ENCODE measurements at regions not wholly inside any gene's neighbourhood (a gene's known extent, or its start where the extent isn't known, plus 50 kb on each side); places are given as distances from the start of the nearest gene placed in this dataset.

DNA sequence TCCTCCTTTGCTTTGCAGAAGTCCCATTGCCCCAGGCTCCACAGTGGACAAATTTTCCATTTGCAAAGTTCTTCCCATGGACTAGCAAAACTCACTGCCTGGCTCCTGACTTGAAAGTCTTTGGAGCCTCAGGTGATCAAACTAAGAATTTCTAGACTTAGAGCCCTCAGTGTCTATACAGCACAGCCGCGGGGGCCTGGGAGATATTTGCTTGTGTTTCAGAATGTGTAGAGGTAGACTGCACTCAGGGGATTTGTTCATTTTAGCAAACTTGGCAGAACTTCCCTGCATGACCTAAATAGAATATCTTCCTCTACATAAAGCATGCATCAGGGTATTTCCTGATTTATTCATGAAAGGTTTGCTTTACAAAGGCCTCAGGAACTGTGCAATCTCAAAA lies 384.2 kb upstream of the ZNF462 start:
- no peak for TF ChIP-seq CEBPB (IDR thresholded peaks at IDR 0.05)
- no peak for TF ChIP-seq FOXM1 (IDR thresholded peaks at IDR 0.05; ENCODE audit: borderline replicate concordance, low read depth)
- TF ChIP-seq YY1 (IDR thresholded peaks at IDR 0.05; ENCODE audit: low read depth): no peak
- no peak for TF ChIP-seq RAD21 (IDR thresholded peaks at IDR 0.05; ENCODE audit: low read depth)

GRCh38 chr9:106479679-106480078 lies 383.3 kb upstream of the ZNF462 start:
- no peak for TF ChIP-seq FOXM1 (IDR thresholded peaks at IDR 0.05; ENCODE audit: borderline replicate concordance, low read depth)
- no peak for TF ChIP-seq TEAD4 (IDR thresholded peaks at IDR 0.05)
- no peak for TF ChIP-seq TCF12 (IDR thresholded peaks at IDR 0.05; ENCODE audit: low read depth)

DNA sequence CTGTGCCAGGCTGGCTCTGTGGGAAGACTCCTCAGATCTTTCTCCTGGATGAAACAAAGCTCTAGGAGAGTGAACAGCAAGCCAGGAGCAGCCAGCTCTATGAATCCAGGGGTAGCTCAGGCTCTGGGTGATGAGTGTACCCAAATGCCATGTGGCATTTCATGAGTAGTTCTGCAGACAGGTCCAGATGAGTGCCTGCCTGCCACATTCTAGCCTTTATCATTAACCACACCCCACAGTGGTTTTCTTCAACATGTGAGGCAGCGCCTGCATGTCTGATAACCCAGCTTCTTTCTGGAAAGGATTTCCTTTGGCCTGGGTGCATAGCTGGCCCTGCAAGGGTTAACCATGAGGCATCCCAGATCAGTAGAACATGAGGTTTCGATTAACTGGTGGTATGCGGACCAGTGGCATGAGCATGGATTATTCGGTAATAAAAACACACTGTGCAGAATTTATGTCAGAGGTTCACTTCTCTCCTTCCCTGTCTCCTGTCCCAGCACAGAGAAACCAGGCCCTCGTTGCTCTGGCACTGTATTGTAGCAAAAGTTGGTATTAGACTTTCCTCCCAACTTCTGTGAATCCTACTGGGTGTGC lies 381.9 kb upstream of the ZNF462 start:
- TF ChIP-seq FOXM1 (IDR thresholded peaks at IDR 0.05; ENCODE audit: borderline replicate concordance, low read depth): no peak
- TF ChIP-seq ZBTB7A (IDR thresholded peaks at IDR 0.05; ENCODE audit: low read depth): no peak
- TF ChIP-seq TAF1 (IDR thresholded peaks at IDR 0.05; ENCODE audit: low read depth): no peak
- no peak for TF ChIP-seq REST (IDR thresholded peaks at IDR 0.05; ENCODE audit: low read depth)

GRCh38 chr9:106482733-106483132 lies 380.2 kb upstream of the ZNF462 start:
- TF ChIP-seq, protein P1, sequence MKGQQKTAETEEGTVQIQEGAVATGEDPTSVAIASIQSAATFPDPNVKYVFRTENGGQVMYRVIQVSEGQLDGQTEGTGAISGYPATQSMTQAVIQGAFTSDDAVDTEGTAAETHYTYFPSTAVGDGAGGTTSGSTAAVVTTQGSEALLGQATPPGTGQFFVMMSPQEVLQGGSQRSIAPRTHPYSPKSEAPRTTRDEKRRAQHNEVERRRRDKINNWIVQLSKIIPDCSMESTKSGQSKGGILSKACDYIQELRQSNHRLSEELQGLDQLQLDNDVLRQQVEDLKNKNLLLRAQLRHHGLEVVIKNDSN (IDR thresholded peaks at IDR 0.05): no peak
- TF ChIP-seq EP300 (IDR thresholded peaks at IDR 0.05; ENCODE audit: borderline replicate concordance): no peak
- TF ChIP-seq TCF12 (IDR thresholded peaks at IDR 0.05; ENCODE audit: low read depth): no peak
- TF ChIP-seq, protein P2, sequence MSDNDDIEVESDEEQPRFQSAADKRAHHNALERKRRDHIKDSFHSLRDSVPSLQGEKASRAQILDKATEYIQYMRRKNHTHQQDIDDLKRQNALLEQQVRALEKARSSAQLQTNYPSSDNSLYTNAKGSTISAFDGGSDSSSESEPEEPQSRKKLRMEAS (IDR thresholded peaks at IDR 0.05): no peak
- TF ChIP-seq CREB1 (IDR thresholded peaks at IDR 0.05; ENCODE audit: low read depth): no peak
- no peak for TF ChIP-seq YY1 (IDR thresholded peaks at IDR 0.05; ENCODE audit: low read depth)
- no peak for TF ChIP-seq REST (IDR thresholded peaks at IDR 0.05; ENCODE audit: low read depth)
- no peak for TF ChIP-seq TAF1 (IDR thresholded peaks at IDR 0.05; ENCODE audit: low read depth)
- no peak for TF ChIP-seq FOXM1 (IDR thresholded peaks at IDR 0.05; ENCODE audit: borderline replicate concordance, low read depth)
- no peak for TF ChIP-seq EGR1 (IDR thresholded peaks at IDR 0.05)
- no peak for TF ChIP-seq CEBPB (IDR thresholded peaks at IDR 0.05)
- no peak for TF ChIP-seq RAD21 (IDR thresholded peaks at IDR 0.05; ENCODE audit: low read depth)
- no peak for TF ChIP-seq TEAD4 (IDR thresholded peaks at IDR 0.05)
- TF ChIP-seq ZBTB7A (IDR thresholded peaks at IDR 0.05; ENCODE audit: low read depth): no peak
- TF ChIP-seq NFIC (IDR thresholded peaks at IDR 0.05): no peak

GRCh38 chr9:106486685-106487084 lies 376.3 kb upstream of the ZNF462 start:
- TF ChIP-seq ZBTB7A (IDR thresholded peaks at IDR 0.05; ENCODE audit: low read depth) (no peak), CEBPB (IDR thresholded peaks at IDR 0.05) (no peak), NFIC (IDR thresholded peaks at IDR 0.05) (no peak)
- TF ChIP-seq, protein P2 (IDR thresholded peaks at IDR 0.05): no peak

DNA sequence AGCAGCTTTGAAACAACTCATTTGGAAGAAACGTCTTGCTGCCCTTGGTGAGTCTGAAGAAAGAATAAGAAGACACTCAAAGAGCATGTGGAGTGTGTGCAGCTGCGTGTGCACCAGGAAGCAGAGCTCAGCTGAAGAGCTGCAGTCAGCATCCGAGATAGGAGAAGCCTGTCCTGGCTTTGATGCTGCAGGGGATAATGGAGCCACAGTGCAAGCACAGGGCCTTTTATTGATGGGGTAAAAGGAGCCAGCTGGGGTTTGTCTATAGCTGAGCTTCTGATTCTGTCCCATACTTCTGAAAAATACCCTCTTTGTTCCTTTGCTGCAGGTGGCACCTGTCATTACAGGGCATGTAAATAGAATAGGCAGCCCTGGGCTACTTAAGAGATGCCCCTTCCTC lies 375.7 kb upstream of the ZNF462 start:
- TF ChIP-seq TEAD4 (IDR thresholded peaks at IDR 0.05): no peak
- TF ChIP-seq, protein P2 (IDR thresholded peaks at IDR 0.05): no peak
- no peak for TF ChIP-seq EGR1 (IDR thresholded peaks at IDR 0.05)
- no peak for TF ChIP-seq ZBTB7A (IDR thresholded peaks at IDR 0.05; ENCODE audit: low read depth)
- TF ChIP-seq, protein P1 (IDR thresholded peaks at IDR 0.05): no peak
- no peak for TF ChIP-seq TAF1 (IDR thresholded peaks at IDR 0.05; ENCODE audit: low read depth)

- no peak for TF ChIP-seq REST (IDR thresholded peaks at IDR 0.05; ENCODE audit: low read depth)
- TF ChIP-seq FOXM1 (IDR thresholded peaks at IDR 0.05; ENCODE audit: borderline replicate concordance, low read depth): no peak
- no peak for TF ChIP-seq EGR1 (IDR thresholded peaks at IDR 0.05)
- TF ChIP-seq EP300 (IDR thresholded peaks at IDR 0.05; ENCODE audit: borderline replicate concordance): no peak
- TF ChIP-seq, protein P1 (IDR thresholded peaks at IDR 0.05): no peak
- TF ChIP-seq TEAD4 (IDR thresholded peaks at IDR 0.05): no peak
These were observed 362.8 kb upstream of the ZNF462 start for GRCh38 chr9:106500171-106500570.
